H1 (cell line): ENCODE measurements at regions not wholly inside any gene's neighbourhood (a gene's known extent, or its start where the extent isn't known, plus 50 kb on each side); places are given as distances from the start of the nearest gene placed in this dataset.

Experiments used
- PHF8 ChIP-seq: fragments of 200-600 bp; sonication (generic); conservative IDR thresholded peaks from 2 replicates; pipeline ENCODE4 v1.7.1; 2012; ENCODE audit warnings: low read depth, mild to moderate bottlenecking, inconsistent platforms, low read length, moderate library complexity
- SP1 ChIP-seq: IDR thresholded peaks from 2 replicates; pipeline ENCODE4 v1.6.1; 2011; ENCODE audit warnings: low read depth, low read length
- USF2 ChIP-seq: IDR thresholded peaks from 2 replicates; pipeline ENCODE4 v1.6.1; 2011; ENCODE audit warnings: low read length, improper control_type of control experiment

GRCh38 chr20:36825385-36826104 is 50.4 kb upstream of the TLDC2 start (continued):
- TF ChIP-seq USF2 (no peak), PHF8 (no peak), SP1 (no peak)
